SK-N-SH (cell line): ENCODE measurements at regions not wholly inside any gene's neighbourhood (a gene's known extent, or its start where the extent isn't known, plus 50 kb on each side); places are given as distances from the start of the nearest gene placed in this dataset.

Source experiments
- CTCF ChIP-seq: fragments of 200-600 bp; sonication (generic); IDR thresholded peaks from 2 replicates; pipeline ENCODE4 v1.6.1; 2017; ENCODE audit warnings: antibody characterized with exemption, mild to moderate bottlenecking, moderate library complexity
- ELF1 ChIP-seq: IDR thresholded peaks from 2 replicates; pipeline ENCODE4 v1.4.0; 2012
- EP300 ChIP-seq, 2 experiments: IDR thresholded peaks; 2 replicates each; pipeline versions ENCODE4 v1.4.0 to v1.6.1; 2012; ENCODE audit warnings: borderline replicate concordance in 1 of 2, low read depth in 1 of 2, low read length in 1 of 2
- EZH2phosphoT487 ChIP-seq: fragments of 200-600 bp; sonication (generic); IDR thresholded peaks from 2 replicates; pipeline ENCODE4 v1.6.1; 2017; ENCODE audit warnings: low read depth, mixed run types, mild to moderate bottlenecking, antibody characterized with exemption, moderate library complexity, borderline replicate concordance
- FOXJ3 ChIP-seq: sonication (generic); formaldehyde crosslinking; IDR thresholded peaks from 2 replicates; pipeline ENCODE4 v1.5.1; 2020; ENCODE audit warnings: mild to moderate bottlenecking, missing genetic modification reagents
- GABPA ChIP-seq: IDR thresholded peaks from 2 replicates; pipeline ENCODE4 v1.4.0; 2012; ENCODE audit warnings: low read depth, mild to moderate bottlenecking
- IRF3 ChIP-seq: fragments of 150-350 bp; IDR thresholded peaks from 2 replicates; pipeline ENCODE4 v1.6.1; 2016; ENCODE audit warnings: mild to moderate bottlenecking, low read depth, low read length
- JUND ChIP-seq: IDR thresholded peaks from 2 replicates; pipeline ENCODE4 v1.4.0; 2012
- MXI1 ChIP-seq: IDR thresholded peaks from 2 replicates; pipeline ENCODE4 v1.6.1; 2012; ENCODE audit warnings: mild to moderate bottlenecking, low read depth, low read length, improper control_type of control experiment
- RAD21 ChIP-seq: IDR thresholded peaks from 2 replicates; pipeline ENCODE4 v1.6.1; 2012; ENCODE audit warnings: mild to moderate bottlenecking, low read length
- REST ChIP-seq: IDR thresholded peaks from 2 replicates; pipeline ENCODE4 v1.6.1; 2012; ENCODE audit warnings: mild to moderate bottlenecking, low read depth, low read length, moderate library complexity
- RFX5 ChIP-seq: IDR thresholded peaks from 2 replicates; pipeline ENCODE4 v1.6.1; 2012; ENCODE audit warnings: mild to moderate bottlenecking, improper control_type of control experiment, low read length
- TAF1 ChIP-seq: IDR thresholded peaks from 2 replicates; pipeline ENCODE4 v1.6.1; 2012; ENCODE audit warnings: low read depth, mild to moderate bottlenecking, low read length, moderate library complexity, borderline replicate concordance
- ZBTB33 ChIP-seq: IDR thresholded peaks from 2 replicates; pipeline ENCODE4 v1.4.0; 2012; ENCODE audit warnings: low read depth, borderline replicate concordance

- TF ChIP-seq CTCF = no peak
- no peak for TF ChIP-seq FOXJ3 (CRISPR knock-in tag)
- TF ChIP-seq TAF1 = no peak
- no peak for TF ChIP-seq ELF1
- no peak for TF ChIP-seq REST
- TF ChIP-seq MXI1 = no peak
- TF ChIP-seq EP300 (IDR thresholded peaks at IDR 0.05; ENCODE audit: borderline replicate concordance in 1 of 2, low read depth in 1 of 2, low read length in 1 of 2) = no peak
- TF ChIP-seq RFX5 = no peak
- no peak for TF ChIP-seq IRF3
- no peak for TF ChIP-seq JUND
- no peak for TF ChIP-seq EZH2phosphoT487
- TF ChIP-seq GABPA = no peak
- no peak for TF ChIP-seq ZBTB33
- no peak for TF ChIP-seq RAD21
Measured at GRCh38 chr4:183801457-183802165, 103.5 kb upstream of the STOX2 start.
